Tibial nerve (tissue), 3 donors: ENCODE measurements at regions not wholly inside any gene's neighbourhood (a gene's known extent, or its start where the extent isn't known, plus 50 kb on each side); places are given as distances from the start of the nearest gene placed in this dataset.

Experiments
- POLR2A ChIP-seq, 2 donors: fragments of 450-650 bp; IDR thresholded peaks; one replicate each; pipeline ENCODE4 v1.6.1; 2017; ENCODE audit warnings: antibody characterized with exemption in 2 of 2, mild to moderate bottlenecking in 2 of 2, moderate library complexity in 2 of 2
- TF ChIP-seq, protein P1 (sequence below), 5 experiments: fragments of 200-600 bp in 3 of 5; fragments of 450-650 bp in 2 of 5; sonication (generic) in 3 of 5; IDR thresholded peaks; one replicate each; pipeline ENCODE4 v1.5.1; 2016 to 2019; ENCODE audit warnings: antibody characterized with exemption in 5 of 5, mild to moderate bottlenecking in 3 of 5, moderate library complexity in 2 of 5

DNA sequence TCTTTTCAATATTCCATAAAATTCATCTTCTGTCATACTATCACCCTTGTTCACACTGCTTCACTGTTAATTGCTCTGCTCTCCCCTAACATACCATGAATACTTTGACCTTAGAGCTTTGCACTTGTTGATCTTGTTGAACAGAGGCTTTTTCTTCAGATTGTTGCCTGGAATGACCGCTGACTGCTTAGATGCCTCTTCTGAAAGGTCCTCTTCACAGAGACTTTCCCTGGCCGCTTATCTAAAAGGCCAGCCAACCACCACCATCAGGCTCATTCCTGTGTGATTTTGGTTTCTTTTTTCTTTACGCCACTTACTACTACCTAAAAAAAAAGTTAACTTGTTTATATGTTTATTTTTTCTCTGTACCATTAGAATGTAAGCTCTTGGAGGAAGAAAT is 667.7 kb downstream of the STPG2 start:
- TF ChIP-seq, protein P1, sequence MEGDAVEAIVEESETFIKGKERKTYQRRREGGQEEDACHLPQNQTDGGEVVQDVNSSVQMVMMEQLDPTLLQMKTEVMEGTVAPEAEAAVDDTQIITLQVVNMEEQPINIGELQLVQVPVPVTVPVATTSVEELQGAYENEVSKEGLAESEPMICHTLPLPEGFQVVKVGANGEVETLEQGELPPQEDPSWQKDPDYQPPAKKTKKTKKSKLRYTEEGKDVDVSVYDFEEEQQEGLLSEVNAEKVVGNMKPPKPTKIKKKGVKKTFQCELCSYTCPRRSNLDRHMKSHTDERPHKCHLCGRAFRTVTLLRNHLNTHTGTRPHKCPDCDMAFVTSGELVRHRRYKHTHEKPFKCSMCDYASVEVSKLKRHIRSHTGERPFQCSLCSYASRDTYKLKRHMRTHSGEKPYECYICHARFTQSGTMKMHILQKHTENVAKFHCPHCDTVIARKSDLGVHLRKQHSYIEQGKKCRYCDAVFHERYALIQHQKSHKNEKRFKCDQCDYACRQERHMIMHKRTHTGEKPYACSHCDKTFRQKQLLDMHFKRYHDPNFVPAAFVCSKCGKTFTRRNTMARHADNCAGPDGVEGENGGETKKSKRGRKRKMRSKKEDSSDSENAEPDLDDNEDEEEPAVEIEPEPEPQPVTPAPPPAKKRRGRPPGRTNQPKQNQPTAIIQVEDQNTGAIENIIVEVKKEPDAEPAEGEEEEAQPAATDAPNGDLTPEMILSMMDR (IDR thresholded peaks at IDR 0.05) = no peak
- TF ChIP-seq POLR2A (IDR thresholded peaks at IDR 0.05) = no peak
